GM12892 (cell line): ENCODE measurements at regions not wholly inside any gene's neighbourhood (a gene's known extent, or its start where the extent isn't known, plus 50 kb on each side); places are given as distances from the start of the nearest gene placed in this dataset.

ENCODE experiments used
- POLR2A ChIP-seq: IDR thresholded peaks from 2 replicates; pipeline ENCODE4 v1.6.1; 2011; ENCODE audit warnings: low read depth, low read length, control low read depth
- POLR2AphosphoS5 ChIP-seq: IDR thresholded peaks from 2 replicates; pipeline ENCODE4 v1.6.1; 2011; ENCODE audit warnings: low read depth, low read length, control low read depth
- TAF1 ChIP-seq: IDR thresholded peaks from 2 replicates; pipeline ENCODE4 v1.6.1; 2011; ENCODE audit warnings: low read depth, mild to moderate bottlenecking, control low read depth, low read length, borderline replicate concordance

GRCh38 chr1:62962014-62962812 is 178.3 kb downstream of the ATG4C start:
- no peak for TF ChIP-seq POLR2AphosphoS5
- TF ChIP-seq POLR2A, result no peak
- no peak for TF ChIP-seq TAF1
